ENCODE measurements at regions not wholly inside any gene's neighbourhood (a gene's known extent, or its start where the extent isn't known, plus 50 kb on each side); places are given as distances from the start of the nearest gene placed in this dataset.

DNA sequence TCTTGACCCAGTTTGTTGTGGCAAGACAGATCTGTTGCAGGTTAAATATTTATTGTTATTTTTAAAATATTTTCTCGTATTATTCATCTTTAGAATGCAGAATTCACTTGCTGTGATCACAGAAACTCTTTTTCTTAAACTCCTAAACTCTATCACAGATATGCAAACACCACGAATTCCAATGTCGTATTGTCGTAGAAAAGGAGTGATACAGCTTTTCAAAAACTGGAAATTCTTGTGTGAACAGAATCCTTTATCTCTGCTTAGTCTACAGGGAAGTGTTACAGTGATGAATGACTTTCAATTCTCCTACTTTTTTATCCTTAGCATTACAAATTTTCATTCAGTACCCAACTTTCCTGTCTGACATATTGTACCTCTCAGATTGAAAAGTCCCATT, 1329.5 kb upstream of the B3GALT2 start:
- TF ChIP-seq EP300 (IDR thresholded peaks at IDR 0.05) (no peak), POLR2A (IDR thresholded peaks at IDR 0.05) (no peak), POLR2AphosphoS5 (IDR thresholded peaks at IDR 0.05) (no peak)
- TF ChIP-seq, protein P1, sequence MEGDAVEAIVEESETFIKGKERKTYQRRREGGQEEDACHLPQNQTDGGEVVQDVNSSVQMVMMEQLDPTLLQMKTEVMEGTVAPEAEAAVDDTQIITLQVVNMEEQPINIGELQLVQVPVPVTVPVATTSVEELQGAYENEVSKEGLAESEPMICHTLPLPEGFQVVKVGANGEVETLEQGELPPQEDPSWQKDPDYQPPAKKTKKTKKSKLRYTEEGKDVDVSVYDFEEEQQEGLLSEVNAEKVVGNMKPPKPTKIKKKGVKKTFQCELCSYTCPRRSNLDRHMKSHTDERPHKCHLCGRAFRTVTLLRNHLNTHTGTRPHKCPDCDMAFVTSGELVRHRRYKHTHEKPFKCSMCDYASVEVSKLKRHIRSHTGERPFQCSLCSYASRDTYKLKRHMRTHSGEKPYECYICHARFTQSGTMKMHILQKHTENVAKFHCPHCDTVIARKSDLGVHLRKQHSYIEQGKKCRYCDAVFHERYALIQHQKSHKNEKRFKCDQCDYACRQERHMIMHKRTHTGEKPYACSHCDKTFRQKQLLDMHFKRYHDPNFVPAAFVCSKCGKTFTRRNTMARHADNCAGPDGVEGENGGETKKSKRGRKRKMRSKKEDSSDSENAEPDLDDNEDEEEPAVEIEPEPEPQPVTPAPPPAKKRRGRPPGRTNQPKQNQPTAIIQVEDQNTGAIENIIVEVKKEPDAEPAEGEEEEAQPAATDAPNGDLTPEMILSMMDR (IDR thresholded peaks at IDR 0.05) = no peak
- Histone ChIP-seq H3K27ac (no peak overlapping the region), H3K36me3 (no peaks in the 10 kb centered on the region), H3K9me3 (no peaks in the 10 kb centered on the region), H3K4me3 (no peak overlapping the region), H3K4me1 (no peaks in the 10 kb centered on the region), H3K27me3 (no peaks in the 10 kb centered on the region)
- 62% methylated on average over 4 of the region's 4 CpGs for WGBS
- DNase-seq (ENCODE audit: low spot score in 2 of 2) = no peak

GRCh38 chr1:194512957-194513356, 1326.5 kb upstream of the B3GALT2 start:
- no peak for DNase-seq (ENCODE audit: low spot score in 2 of 2)
- Histone ChIP-seq H3K4me1 (no peaks in the 10 kb centered on the region), H3K27ac (no peak overlapping the region), H3K27me3 (no peaks in the 10 kb centered on the region), H3K9me3 (no peaks in the 10 kb centered on the region), H3K4me3 (no peak overlapping the region), H3K36me3 (no peaks in the 10 kb centered on the region)
- WGBS = 69% methylated on average over 3 of the region's 3 CpGs
- TF ChIP-seq EP300 (IDR thresholded peaks at IDR 0.05) (no peak), POLR2A (IDR thresholded peaks at IDR 0.05) (no peak), POLR2AphosphoS5 (IDR thresholded peaks at IDR 0.05) (no peak)
- TF ChIP-seq, protein P1 (IDR thresholded peaks at IDR 0.05) = no peak

DNA sequence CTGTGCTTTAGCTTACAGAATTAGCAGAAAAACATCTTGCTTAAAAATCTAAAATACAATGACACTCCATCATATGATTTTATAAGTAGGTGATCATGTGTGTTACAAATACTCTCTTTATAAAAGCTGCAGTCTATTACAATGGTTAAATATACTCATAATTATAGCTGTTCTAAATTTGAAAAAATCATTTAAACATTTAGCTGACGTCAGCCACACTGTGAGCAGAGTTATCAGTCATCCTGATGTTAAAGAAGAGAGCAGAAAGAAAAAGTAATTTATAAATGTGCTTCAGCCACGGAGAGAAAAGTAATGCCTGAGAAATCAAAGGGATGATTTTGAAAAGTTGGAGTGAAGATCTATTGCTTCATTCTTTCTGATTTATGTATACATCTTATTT, 1325.9 kb upstream of the B3GALT2 start:
- no peak for TF ChIP-seq POLR2AphosphoS5 (IDR thresholded peaks at IDR 0.05)
- no peak for TF ChIP-seq EP300 (IDR thresholded peaks at IDR 0.05)
- TF ChIP-seq POLR2A (IDR thresholded peaks at IDR 0.05) = no peak
- TF ChIP-seq, protein P1 (IDR thresholded peaks at IDR 0.05) = no peak
- Histone ChIP-seq H3K27me3 (no peaks in the 10 kb centered on the region), H3K4me3 (no peak overlapping the region), H3K27ac (no peak overlapping the region), H3K4me1 (no peaks in the 10 kb centered on the region), H3K36me3 (no peaks in the 10 kb centered on the region), H3K9me3 (no peaks in the 10 kb centered on the region)
- 38% methylated on average over 2 of the region's 2 CpGs for WGBS
- DNase-seq (ENCODE audit: low spot score in 2 of 2) = no peak

DNA sequence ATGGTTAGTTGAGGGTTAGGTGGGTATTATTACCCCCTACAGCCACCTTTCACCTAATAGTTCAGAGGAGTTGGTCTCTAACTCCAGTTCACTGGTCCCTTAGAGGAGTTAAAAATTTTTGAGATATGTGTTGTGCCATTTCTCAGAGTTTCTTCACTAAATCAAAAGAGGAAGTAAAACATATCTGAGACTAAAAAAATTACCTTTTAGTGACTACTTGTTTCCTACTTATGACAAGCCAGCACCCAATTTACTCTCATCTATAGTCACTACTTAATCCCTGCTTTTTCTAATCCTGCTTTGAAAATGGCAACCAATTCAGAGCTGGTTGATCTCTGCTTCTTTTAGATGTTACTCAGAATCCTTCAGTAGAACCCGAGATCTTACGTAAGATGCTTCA, 1316.8 kb upstream of the B3GALT2 start:
- H3K27me3 ChIP-seq = no peaks in the 10 kb centered on the region
- no peaks in the 10 kb centered on the region for H3K9me3 ChIP-seq
- 93% methylated on average over 2 of the region's 2 CpGs for WGBS
- no peak overlapping the region for H3K4me3 ChIP-seq
- H3K36me3 ChIP-seq = no peaks in the 10 kb centered on the region
- no peak overlapping the region for H3K27ac ChIP-seq
- TF ChIP-seq EP300 (IDR thresholded peaks at IDR 0.05) (no peak), POLR2A (IDR thresholded peaks at IDR 0.05) (no peak), POLR2AphosphoS5 (IDR thresholded peaks at IDR 0.05) (no peak)
- TF ChIP-seq, protein P1 (IDR thresholded peaks at IDR 0.05) = no peak
- DNase-seq (ENCODE audit: low spot score in 2 of 2) = no peak
- H3K4me1 ChIP-seq = no peaks in the 10 kb centered on the region

- no peak overlapping the region for H3K27ac ChIP-seq
- no peaks in the 10 kb centered on the region for H3K36me3 ChIP-seq
- no peak for DNase-seq (ENCODE audit: low spot score in 2 of 2)
- TF ChIP-seq EP300 (IDR thresholded peaks at IDR 0.05) = no peak
- no peak for TF ChIP-seq POLR2AphosphoS5 (IDR thresholded peaks at IDR 0.05)
- TF ChIP-seq POLR2A (IDR thresholded peaks at IDR 0.05) = no peak
- TF ChIP-seq, protein P1 (IDR thresholded peaks at IDR 0.05) = no peak
- no peaks in the 10 kb centered on the region for H3K27me3 ChIP-seq
- H3K4me1 ChIP-seq = no peaks in the 10 kb centered on the region
- H3K4me3 ChIP-seq = no peak overlapping the region
- H3K9me3 ChIP-seq = no peaks in the 10 kb centered on the region
- WGBS = 88% methylated on average over 1 of the region's 1 CpG
These were observed 1309.0 kb upstream of the B3GALT2 start for GRCh38 chr1:194495434-194495833.
